ENCODE measurements at regions not wholly inside any gene's neighbourhood (a gene's known extent, or its start where the extent isn't known, plus 50 kb on each side); places are given as distances from the start of the nearest gene placed in this dataset.

- Histone ChIP-seq H3K9ac (ENCODE audit: low read length) (no peak overlapping the region), H3K36me3 (ENCODE audit: control insufficient read depth, insufficient read depth, low read length, severe bottlenecking) (no peaks in the 10 kb centered on the region), H3K4me1 (ENCODE audit: control insufficient read depth, insufficient read depth, low read length) (no peaks in the 10 kb centered on the region), H3K9me3 (ENCODE audit: control insufficient read depth, low read length) (no peaks in the 10 kb centered on the region), H3K27me3 (replicated peaks; ENCODE audit: control insufficient read depth, insufficient read depth, low read length) (no peaks in the 10 kb centered on the region), H3K4me3 (ENCODE audit: low read length) (no peak overlapping the region)
- no peak for DNase-seq (ENCODE audit: low read depth)
Measured at GRCh38 chr3:26515351-26515750, 107.2 kb upstream of the LRRC3B start.

DNA sequence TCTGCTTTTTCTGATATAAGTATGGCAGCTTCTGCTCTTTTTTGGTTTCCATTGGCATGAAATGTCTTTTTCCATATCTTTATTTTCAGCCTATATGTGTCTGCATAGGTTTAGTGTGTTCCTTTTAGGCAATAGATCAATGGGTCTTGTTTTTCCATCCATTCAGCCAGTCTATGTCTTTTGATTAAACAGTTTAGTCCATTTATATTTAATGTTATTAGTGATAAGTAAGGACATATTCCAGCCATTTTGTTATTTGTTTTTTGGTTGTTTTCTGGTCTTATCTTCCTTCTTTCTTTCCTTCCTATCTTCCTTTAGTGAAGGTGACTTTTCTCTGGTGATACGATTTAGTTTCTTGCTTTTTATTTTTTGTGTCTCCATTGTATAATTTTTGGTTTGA, 101.3 kb upstream of the LRRC3B start:
- Histone ChIP-seq H3K4me1 (ENCODE audit: control insufficient read depth, insufficient read depth, low read length) (no peaks in the 10 kb centered on the region), H3K9me3 (ENCODE audit: control insufficient read depth, low read length) (peaks cover 9% of the 10 kb centered on the region), H3K36me3 (ENCODE audit: control insufficient read depth, insufficient read depth, low read length, severe bottlenecking) (no peaks in the 10 kb centered on the region), H3K9ac (ENCODE audit: low read length) (no peak overlapping the region), H3K4me3 (ENCODE audit: low read length) (no peak overlapping the region), H3K27me3 (replicated peaks; ENCODE audit: control insufficient read depth, insufficient read depth, low read length) (no peaks in the 10 kb centered on the region)
- no peak for DNase-seq (ENCODE audit: low read depth)

- no peak overlapping the region for H3K9ac ChIP-seq (ENCODE audit: low read length)
- no peak overlapping the region for H3K4me3 ChIP-seq (ENCODE audit: low read length)
- no peak for DNase-seq (ENCODE audit: low read depth)
- H3K36me3 ChIP-seq (ENCODE audit: control insufficient read depth, insufficient read depth, low read length, severe bottlenecking) = no peaks in the 10 kb centered on the region
- peaks cover 9% of the 10 kb centered on the region for H3K9me3 ChIP-seq (ENCODE audit: control insufficient read depth, low read length)
- no peaks in the 10 kb centered on the region for H3K27me3 ChIP-seq (replicated peaks; ENCODE audit: control insufficient read depth, insufficient read depth, low read length)
- no peaks in the 10 kb centered on the region for H3K4me1 ChIP-seq (ENCODE audit: control insufficient read depth, insufficient read depth, low read length)
Measured at GRCh38 chr3:26522919-26523318, 99.7 kb upstream of the LRRC3B start.

DNA sequence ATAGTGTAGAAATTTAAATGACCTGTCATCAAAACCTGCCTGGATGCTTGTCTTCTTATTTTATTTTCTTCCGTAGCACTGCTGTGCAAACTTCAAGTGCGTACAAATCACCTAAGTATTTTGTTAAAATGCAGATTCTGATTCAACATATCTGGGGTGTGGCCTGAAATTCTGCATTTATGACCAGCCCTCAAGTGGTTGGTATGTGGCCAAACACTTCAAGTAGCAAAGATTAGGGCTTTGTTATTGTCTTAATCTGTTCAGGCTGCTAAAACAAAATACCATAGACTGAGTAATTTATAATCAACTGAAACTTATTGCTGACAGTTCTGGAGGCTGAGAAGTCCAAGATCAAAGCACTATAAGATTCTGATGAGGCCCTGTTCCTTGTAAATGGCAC, 97.6 kb upstream of the LRRC3B start:
- H3K4me3 ChIP-seq (ENCODE audit: low read length) = no peak overlapping the region
- no peaks in the 10 kb centered on the region for H3K27me3 ChIP-seq (replicated peaks; ENCODE audit: control insufficient read depth, insufficient read depth, low read length)
- H3K4me1 ChIP-seq (ENCODE audit: control insufficient read depth, insufficient read depth, low read length) = no peaks in the 10 kb centered on the region
- peaks cover 9% of the 10 kb centered on the region for H3K9me3 ChIP-seq (ENCODE audit: control insufficient read depth, low read length)
- no peaks in the 10 kb centered on the region for H3K36me3 ChIP-seq (ENCODE audit: control insufficient read depth, insufficient read depth, low read length, severe bottlenecking)
- no peak overlapping the region for H3K9ac ChIP-seq (ENCODE audit: low read length)
- DNase-seq (ENCODE audit: low read depth) = no peak

DNA sequence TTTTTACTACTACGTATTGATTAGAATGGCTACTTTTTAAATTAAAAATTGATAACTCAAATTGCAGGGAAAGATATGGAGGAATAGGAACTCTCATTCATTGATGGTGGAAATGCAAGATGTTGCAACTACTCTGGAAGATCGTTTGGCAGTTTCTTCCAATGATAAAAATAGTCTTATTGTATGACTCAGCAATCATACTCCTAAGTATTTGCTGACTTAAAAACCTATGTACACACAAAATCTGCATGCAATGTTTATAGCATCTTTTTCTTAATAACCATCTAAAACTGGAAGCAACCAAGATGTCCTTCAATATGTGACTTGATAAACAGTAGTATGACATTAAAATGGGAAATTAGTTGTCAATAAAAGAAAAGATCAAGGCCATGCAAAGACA, 87.4 kb upstream of the LRRC3B start:
- H3K4me3 ChIP-seq (ENCODE audit: low read length) = no peak overlapping the region

GRCh38 chr3:26536955-26537354, 85.6 kb upstream of the LRRC3B start:
- H3K27me3 ChIP-seq (replicated peaks; ENCODE audit: control insufficient read depth, insufficient read depth, low read length) = no peaks in the 10 kb centered on the region
- no peaks in the 10 kb centered on the region for H3K4me1 ChIP-seq (ENCODE audit: control insufficient read depth, insufficient read depth, low read length)
- peaks cover 11% of the 10 kb centered on the region for H3K9me3 ChIP-seq (ENCODE audit: control insufficient read depth, low read length)
- H3K9ac ChIP-seq (ENCODE audit: low read length) = no peak overlapping the region
- H3K4me3 ChIP-seq (ENCODE audit: low read length) = no peak overlapping the region
- no peak for DNase-seq (ENCODE audit: low read depth)
- H3K36me3 ChIP-seq (ENCODE audit: control insufficient read depth, insufficient read depth, low read length, severe bottlenecking) = no peaks in the 10 kb centered on the region

More for the DNA sequence above, 87.4 kb upstream of the LRRC3B start:
- H3K9ac ChIP-seq (ENCODE audit: low read length) = no peak overlapping the region
- H3K4me1 ChIP-seq (ENCODE audit: control insufficient read depth, insufficient read depth, low read length) = no peaks in the 10 kb centered on the region
- peaks cover 11% of the 10 kb centered on the region for H3K9me3 ChIP-seq (ENCODE audit: control insufficient read depth, low read length)
- no peaks in the 10 kb centered on the region for H3K27me3 ChIP-seq (replicated peaks; ENCODE audit: control insufficient read depth, insufficient read depth, low read length)
- H3K36me3 ChIP-seq (ENCODE audit: control insufficient read depth, insufficient read depth, low read length, severe bottlenecking) = no peaks in the 10 kb centered on the region
- no peak for DNase-seq (ENCODE audit: low read depth)

GRCh38 chr3:26550413-26550812, 72.2 kb upstream of the LRRC3B start:
- Histone ChIP-seq H3K9me3 (ENCODE audit: control insufficient read depth, low read length) (no peaks in the 10 kb centered on the region), H3K9ac (ENCODE audit: low read length) (no peak overlapping the region), H3K36me3 (ENCODE audit: control insufficient read depth, insufficient read depth, low read length, severe bottlenecking) (no peaks in the 10 kb centered on the region), H3K27me3 (replicated peaks; ENCODE audit: control insufficient read depth, insufficient read depth, low read length) (no peaks in the 10 kb centered on the region), H3K4me1 (ENCODE audit: control insufficient read depth, insufficient read depth, low read length) (no peaks in the 10 kb centered on the region), H3K4me3 (ENCODE audit: low read length) (no peak overlapping the region)
- no peak for DNase-seq (ENCODE audit: low read depth)

DNA sequence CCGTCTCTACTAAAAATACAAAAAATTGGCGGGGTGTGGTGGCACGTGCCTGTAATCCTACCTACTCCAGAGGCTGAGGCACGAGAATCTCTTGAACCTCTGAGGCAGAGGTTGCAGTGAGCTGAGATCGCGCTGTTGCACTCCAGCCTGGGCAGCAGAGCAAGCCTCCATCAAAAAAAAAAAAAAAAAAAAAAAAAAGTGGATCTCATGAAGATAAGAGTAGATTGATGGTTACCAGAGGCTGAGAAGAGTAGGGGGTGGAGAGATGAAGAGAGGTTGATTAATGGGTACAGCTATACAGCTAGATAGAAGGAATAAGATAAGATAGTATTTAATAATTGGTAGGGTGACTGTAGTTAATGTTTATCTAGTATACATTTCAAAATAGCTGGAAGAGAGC, 65.9 kb upstream of the LRRC3B start:
- Histone ChIP-seq H3K9me3 (ENCODE audit: control insufficient read depth, low read length) (no peaks in the 10 kb centered on the region), H3K27me3 (replicated peaks; ENCODE audit: control insufficient read depth, insufficient read depth, low read length) (no peaks in the 10 kb centered on the region), H3K4me3 (ENCODE audit: low read length) (no peak overlapping the region), H3K9ac (ENCODE audit: low read length) (no peak overlapping the region), H3K36me3 (ENCODE audit: control insufficient read depth, insufficient read depth, low read length, severe bottlenecking) (no peaks in the 10 kb centered on the region), H3K4me1 (ENCODE audit: control insufficient read depth, insufficient read depth, low read length) (no peaks in the 10 kb centered on the region)
- no peak for DNase-seq (ENCODE audit: low read depth)

- no peaks in the 10 kb centered on the region for H3K36me3 ChIP-seq (ENCODE audit: control insufficient read depth, insufficient read depth, low read length, severe bottlenecking)
- no peaks in the 10 kb centered on the region for H3K4me1 ChIP-seq (ENCODE audit: control insufficient read depth, insufficient read depth, low read length)
- H3K9me3 ChIP-seq (ENCODE audit: control insufficient read depth, low read length) = no peaks in the 10 kb centered on the region
- H3K4me3 ChIP-seq (ENCODE audit: low read length) = no peak overlapping the region
- no peak overlapping the region for H3K9ac ChIP-seq (ENCODE audit: low read length)
- no peak for DNase-seq (ENCODE audit: low read depth)
- H3K27me3 ChIP-seq (replicated peaks; ENCODE audit: control insufficient read depth, insufficient read depth, low read length) = no peaks in the 10 kb centered on the region
Measured at GRCh38 chr3:26558257-26558656, 64.3 kb upstream of the LRRC3B start.

- no peaks in the 10 kb centered on the region for H3K4me1 ChIP-seq (ENCODE audit: control insufficient read depth, insufficient read depth, low read length)
- H3K4me3 ChIP-seq (ENCODE audit: low read length) = no peak overlapping the region
- H3K9me3 ChIP-seq (ENCODE audit: control insufficient read depth, low read length) = no peaks in the 10 kb centered on the region
- H3K27me3 ChIP-seq (replicated peaks; ENCODE audit: control insufficient read depth, insufficient read depth, low read length) = no peaks in the 10 kb centered on the region
- no peak for DNase-seq (ENCODE audit: low read depth)
- no peak overlapping the region for H3K9ac ChIP-seq (ENCODE audit: low read length)
- H3K36me3 ChIP-seq (ENCODE audit: control insufficient read depth, insufficient read depth, low read length, severe bottlenecking) = no peaks in the 10 kb centered on the region
Measured at GRCh38 chr3:26559227-26559626, 63.3 kb upstream of the LRRC3B start.

GRCh38 chr3:26560081-26560480, 62.5 kb upstream of the LRRC3B start:
- Histone ChIP-seq H3K4me1 (ENCODE audit: control insufficient read depth, insufficient read depth, low read length) (no peaks in the 10 kb centered on the region), H3K27me3 (replicated peaks; ENCODE audit: control insufficient read depth, insufficient read depth, low read length) (no peaks in the 10 kb centered on the region), H3K36me3 (ENCODE audit: control insufficient read depth, insufficient read depth, low read length, severe bottlenecking) (no peaks in the 10 kb centered on the region), H3K4me3 (ENCODE audit: low read length) (no peak overlapping the region), H3K9me3 (ENCODE audit: control insufficient read depth, low read length) (no peaks in the 10 kb centered on the region), H3K9ac (ENCODE audit: low read length) (no peak overlapping the region)
- no peak for DNase-seq (ENCODE audit: low read depth)

DNA sequence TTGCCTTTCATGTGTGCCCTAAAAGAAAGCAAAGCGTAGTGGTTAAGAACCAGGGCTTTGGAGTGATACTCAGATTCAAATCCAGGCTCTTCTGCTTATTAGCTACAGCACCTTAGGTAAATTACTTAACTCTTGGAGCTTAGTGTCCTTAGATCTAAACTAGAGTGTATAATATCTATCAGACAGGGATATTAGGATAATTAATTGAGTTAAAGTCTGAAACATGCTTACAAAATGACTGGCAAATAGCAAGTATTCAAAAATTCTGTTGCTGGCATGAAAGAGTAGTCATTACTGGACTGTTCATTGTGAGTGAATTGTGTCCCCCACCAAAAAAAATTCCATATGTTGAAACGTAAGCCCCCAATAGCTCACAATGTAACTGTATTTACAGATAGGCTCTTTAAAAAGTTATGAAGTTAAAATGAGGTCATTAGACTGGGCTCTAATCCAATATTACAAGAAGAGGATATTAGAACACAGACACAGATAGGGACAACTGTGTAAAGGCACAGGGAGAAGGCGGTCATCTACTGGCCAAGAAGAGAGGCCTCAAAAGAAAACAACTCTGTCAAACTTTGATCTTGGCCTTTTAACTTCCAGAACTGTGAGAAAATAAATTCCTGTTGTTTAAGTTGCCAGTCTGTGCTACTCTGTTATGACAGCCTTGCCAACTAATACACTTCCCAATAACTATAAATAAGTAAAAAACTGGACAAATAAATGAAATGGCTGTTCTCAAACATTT, 60.4 kb upstream of the LRRC3B start:
- H3K36me3 ChIP-seq (ENCODE audit: control insufficient read depth, insufficient read depth, low read length, severe bottlenecking) = no peaks in the 10 kb centered on the region
- H3K27me3 ChIP-seq (replicated peaks; ENCODE audit: control insufficient read depth, insufficient read depth, low read length) = no peaks in the 10 kb centered on the region
- H3K9ac ChIP-seq (ENCODE audit: low read length) = no peak overlapping the region
- DNase-seq (ENCODE audit: low read depth) = no peak
- no peaks in the 10 kb centered on the region for H3K9me3 ChIP-seq (ENCODE audit: control insufficient read depth, low read length)
- H3K4me1 ChIP-seq (ENCODE audit: control insufficient read depth, insufficient read depth, low read length) = no peaks in the 10 kb centered on the region
- H3K4me3 ChIP-seq (ENCODE audit: low read length) = no peak overlapping the region

Data from adipocyte (in vitro differentiated cells).